Neural cell (in vitro differentiated cells): ENCODE measurements at regions not wholly inside any gene's neighbourhood (a gene's known extent, or its start where the extent isn't known, plus 50 kb on each side); places are given as distances from the start of the nearest gene placed in this dataset.
"Not testable (repeated sequence)": the region's sequence is repeated elsewhere in the genome, so short reads cannot be mapped to it uniquely, and the experiment has no call there.

Source experiments
- H2AFZ ChIP-seq: fragments of 200-600, 300-800 bp; sonication (generic), shearing (Covaris generic); 2 replicates; pipeline ENCODE4 v1.6.0; 2014; ENCODE audit warnings: low read depth, mild to moderate bottlenecking, antibody characterized with exemption, low read length, moderate library complexity
- H3F3A ChIP-seq: fragments of 200-600 bp; shearing (Covaris generic); 2 replicates; pipeline ENCODE4 v1.6.1; 2016; ENCODE audit warnings: mild to moderate bottlenecking, moderate library complexity, mixed read lengths, antibody characterized with exemption, low read length; ENCODE audit not compliant: insufficient read depth, poor library complexity, severe bottlenecking
- H3K27ac ChIP-seq: fragments of 200-600, 300-800 bp; sonication (generic), shearing (Covaris generic); 2 replicates; pipeline ENCODE4 v1.5.1; 2014; ENCODE audit warnings: mild to moderate bottlenecking, low read length, moderate library complexity
- H3K27me3 ChIP-seq: fragments of 300-800, 200-600 bp; sonication (generic), shearing (Covaris generic); 2 replicates; pipeline ENCODE4 v1.6.0; 2014; ENCODE audit warnings: mild to moderate bottlenecking, low read depth, low read length, moderate library complexity; ENCODE audit not compliant: insufficient read depth
- H3K36me3 ChIP-seq: fragments of 300-800, 200-600 bp; sonication (generic), shearing (Covaris generic); 2 replicates; pipeline ENCODE4 v1.5.1; 2014; ENCODE audit warnings: mild to moderate bottlenecking, antibody characterized with exemption, low read length, moderate library complexity; ENCODE audit not compliant: insufficient read depth
- H3K4me2 ChIP-seq: fragments of 300-800, 200-600 bp; sonication (generic), shearing (Covaris generic); 2 replicates; pipeline ENCODE4 v1.6.0; 2014; ENCODE audit warnings: mild to moderate bottlenecking, low read length
- H3K4me3 ChIP-seq: fragments of 300-800, 200-600 bp; sonication (generic), shearing (Covaris generic); 2 replicates; pipeline ENCODE4 v1.5.1; 2014; ENCODE audit warnings: mild to moderate bottlenecking, low read length, moderate library complexity
- H3K79me2 ChIP-seq: fragments of 200-600 bp; shearing (Covaris generic); replicated peaks from 2 replicates; pipeline ENCODE4 v1.6.0; 2014; ENCODE audit warnings: mild to moderate bottlenecking, low read length, moderate library complexity; ENCODE audit not compliant: insufficient read depth
- H3K9ac ChIP-seq: fragments of 300-800, 200-600 bp; sonication (generic), shearing (Covaris generic); 2 replicates; pipeline ENCODE4 v1.6.1; 2016; ENCODE audit warnings: mild to moderate bottlenecking, low read length, mixed read lengths
- H3K9me2 ChIP-seq: fragments of 200-600 bp; shearing (Covaris generic); 2 replicates; pipeline ENCODE4 v1.6.1; 2016; ENCODE audit warnings: mild to moderate bottlenecking, low read length, mixed read lengths; ENCODE audit not compliant: insufficient read depth
- H3K9me3 ChIP-seq: fragments of 200-600, 300-800 bp; sonication (generic), shearing (Covaris generic); 2 replicates; pipeline ENCODE4 v1.6.1; 2016; ENCODE audit warnings: mild to moderate bottlenecking, mixed run types, low read length, moderate library complexity, mixed read lengths
- H4K20me1 ChIP-seq: fragments of 200-600 bp; shearing (Covaris generic); 2 replicates; pipeline ENCODE4 v1.6.1; 2016; ENCODE audit warnings: mild to moderate bottlenecking, mixed run types; ENCODE audit not compliant: insufficient read depth
- CTCF ChIP-seq: fragments of 450-650 bp; IDR thresholded peaks from 2 replicates; pipeline ENCODE4 v1.5.1; 2014; ENCODE audit warnings: antibody characterized with exemption, mild to moderate bottlenecking, moderate library complexity; ENCODE audit not compliant: poor library complexity, severe bottlenecking
- EP300 ChIP-seq: fragments of 450-650 bp; conservative IDR thresholded peaks from 2 replicates; pipeline ENCODE4 v1.6.1; 2014; ENCODE audit warnings: antibody characterized with exemption, mild to moderate bottlenecking, moderate library complexity; ENCODE audit not compliant: poor library complexity, severe bottlenecking
- EZH2 ChIP-seq: fragments of 200-600, 300-800 bp; shearing (Covaris generic), sonication (generic); IDR thresholded peaks from 2 replicates; pipeline ENCODE4 v1.6.1; 2014; ENCODE audit warnings: antibody characterized with exemption, low read length, borderline replicate concordance, mild to moderate bottlenecking; ENCODE audit not compliant: insufficient read depth, poor library complexity, severe bottlenecking
- MXI1 ChIP-seq: fragments of 450-650 bp; conservative IDR thresholded peaks from 2 replicates; pipeline ENCODE4 v1.6.1; 2014; ENCODE audit warnings: antibody characterized with exemption, mild to moderate bottlenecking; ENCODE audit not compliant: poor library complexity, severe bottlenecking
- POLR2AphosphoS5 ChIP-seq: IDR thresholded peaks from 2 replicates; pipeline ENCODE4 v1.6.1; 2012
- RAD21 ChIP-seq: fragments of 450-650 bp; conservative IDR thresholded peaks from 2 replicates; pipeline ENCODE4 v1.6.1; 2014; ENCODE audit warnings: antibody characterized with exemption, mild to moderate bottlenecking, moderate library complexity
- REST ChIP-seq: IDR thresholded peaks from 2 replicates; pipeline ENCODE4 v1.6.1; 2012; ENCODE audit warnings: borderline replicate concordance
- SMC3 ChIP-seq: fragments of 450-650 bp; conservative IDR thresholded peaks from 2 replicates; pipeline ENCODE4 v1.6.1; 2014; ENCODE audit warnings: antibody characterized with exemption, mild to moderate bottlenecking, moderate library complexity; ENCODE audit not compliant: poor library complexity
- TAF1 ChIP-seq: IDR thresholded peaks from 2 replicates; pipeline ENCODE4 v1.6.1; 2012; ENCODE audit warnings: low read depth

GRCh38 chr9:15058236-15058635 is 148.0 kb upstream of the FREM1 start:
- H3K27me3 ChIP-seq: no peaks in the 10 kb centered on the region
- no peak overlapping the region for H3K27ac ChIP-seq
- H4K20me1 ChIP-seq: no peaks in the 10 kb centered on the region
- H3K79me2 ChIP-seq: no peaks in the 10 kb centered on the region
- no peak overlapping the region for H3K4me3 ChIP-seq
- no peak for TF ChIP-seq EZH2
- no peak for TF ChIP-seq RAD21
- no peaks in the 10 kb centered on the region for H3F3A ChIP-seq
- no peaks in the 10 kb centered on the region for H3K9me3 ChIP-seq
- no peaks in the 10 kb centered on the region for H3K9me2 ChIP-seq
- H3K9ac ChIP-seq: no peak overlapping the region
- H3K4me2 ChIP-seq: no peak overlapping the region
- no peak overlapping the region for H2AFZ ChIP-seq
- H3K36me3 ChIP-seq: no peaks in the 10 kb centered on the region

- H3F3A ChIP-seq, H3K4me3 ChIP-seq, H3K27me3 ChIP-seq, H3K9me3 ChIP-seq, H3K4me2 ChIP-seq, H3K9me2 ChIP-seq, H2AFZ ChIP-seq, H3K27ac ChIP-seq, H4K20me1 ChIP-seq, H3K36me3 ChIP-seq, H3K79me2 ChIP-seq, H3K9ac ChIP-seq: not testable (repeated sequence)
These were observed 145.1 kb upstream of the FREM1 start for GRCh38 chr9:15055284-15055683.

- no peaks in the 10 kb centered on the region for H3F3A ChIP-seq
- no peaks in the 10 kb centered on the region for H3K9me3 ChIP-seq
- no peak for TF ChIP-seq EP300
- TF ChIP-seq TAF1: no peak
- no peak for TF ChIP-seq EZH2
- no peak for TF ChIP-seq SMC3
- TF ChIP-seq POLR2AphosphoS5: no peak
- TF ChIP-seq MXI1: no peak
- TF ChIP-seq RAD21: no peak
- TF ChIP-seq REST: no peak
- TF ChIP-seq CTCF: no peak
These were observed 138.5 kb upstream of the FREM1 start for GRCh38 chr9:15048772-15049171.

More at GRCh38 chr9:15048772-15049171, 138.5 kb upstream of the FREM1 start:
- H3K36me3 ChIP-seq: no peaks in the 10 kb centered on the region
- no peaks in the 10 kb centered on the region for H4K20me1 ChIP-seq
- no peak overlapping the region for H3K27ac ChIP-seq
- no peaks in the 10 kb centered on the region for H3K27me3 ChIP-seq
- no peak overlapping the region for H3K4me3 ChIP-seq
- no peak overlapping the region for H3K9ac ChIP-seq
- no peak overlapping the region for H3K4me2 ChIP-seq
- no peak overlapping the region for H2AFZ ChIP-seq
- no peaks in the 10 kb centered on the region for H3K79me2 ChIP-seq
- no peaks in the 10 kb centered on the region for H3K9me2 ChIP-seq
